SK-N-SH (cell line): ENCODE measurements at regions not wholly inside any gene's neighbourhood (a gene's known extent, or its start where the extent isn't known, plus 50 kb on each side); places are given as distances from the start of the nearest gene placed in this dataset.

ENCODE experiments used
- CTCF ChIA-PET: fragments of 300-600, 350-600 bp; formaldehyde crosslinking; extraction: SDS; loops from one replicate; lab custom pipeline; 2021; lab: Yijun Ruan, JAX
- POLR2A ChIA-PET: fragments of 350-600 bp; sonication (Branson Sonifier 250); formaldehyde crosslinking; extraction: SDS; loops from one replicate; lab custom pipeline; 2020; ENCODE audit warnings: antibody characterized with exemption, inconsistent platforms; lab: Yijun Ruan, JAX
- DNase-seq: peaks from one replicate; pipeline ENCODE4 v3.0.0; 2012
- H2AFZ ChIP-seq: fragments of 200-600 bp; sonication (generic); 2 replicates; pipeline ENCODE4 v1.8.1; 2016; ENCODE audit warnings: antibody characterized with exemption, mild to moderate bottlenecking, low read depth
- H3F3A ChIP-seq: fragments of 200-600 bp; sonication (generic); replicated peaks from 2 replicates; pipeline ENCODE3; 2016; ENCODE audit warnings: antibody characterized with exemption, mild to moderate bottlenecking; ENCODE audit not compliant: insufficient read depth
- H3K27ac ChIP-seq, 2 experiments: fragments of 200-500 bp in 1 of 2; fragments of 200-600 bp in 1 of 2; sonication (Bioruptor generic) in 1 of 2; sonication (generic), shearing (Covaris generic) in 1 of 2; 2 replicates each; pipeline versions ENCODE4 v1.5.1 to v1.6.1; 2014 to 2016; ENCODE audit warnings: low read depth in 2 of 2, inconsistent platforms in 1 of 2, low read length in 1 of 2, mild to moderate bottlenecking in 1 of 2, mixed read lengths in 1 of 2
- H3K27me3 ChIP-seq: fragments of 200-600 bp; sonication (generic), shearing (Covaris generic); 2 replicates; pipeline ENCODE4 v1.6.1; 2016; ENCODE audit warnings: mixed run types; ENCODE audit not compliant: insufficient read depth
- H3K36me3 ChIP-seq, 2 experiments: fragments of 200-500 bp in 1 of 2; fragments of 200-600 bp in 1 of 2; sonication (Bioruptor generic) in 1 of 2; sonication (generic) in 1 of 2; replicated peaks in 1 of 2; 2 replicates each; pipeline versions ENCODE3 to v1.5.1; 2014 to 2016; ENCODE audit warnings: low read length in 1 of 2, mild to moderate bottlenecking in 1 of 2; ENCODE audit not compliant: insufficient read depth in 2 of 2, control insufficient read depth in 1 of 2
- H3K4me1 ChIP-seq, 2 experiments: fragments of 200-500 bp in 1 of 2; fragments of 200-600 bp in 1 of 2; sonication (Bioruptor generic) in 1 of 2; sonication (generic), shearing (Covaris generic) in 1 of 2; 2 replicates each; pipeline versions ENCODE4 v1.5.1 to v1.6.1; 2014 to 2016; ENCODE audit warnings: low read depth in 1 of 2, low read length in 1 of 2, mixed run types in 1 of 2; ENCODE audit not compliant: insufficient read depth in 2 of 2, control insufficient read depth in 1 of 2
- H3K4me2 ChIP-seq: fragments of 200-600 bp; sonication (generic), shearing (Covaris generic); 2 replicates; pipeline ENCODE4 v1.6.1; 2017; ENCODE audit warnings: mixed run types
- H3K4me3 ChIP-seq, 2 experiments: fragments of 200-500 bp in 1 of 2; fragments of 200-600 bp in 1 of 2; sonication (Bioruptor generic) in 1 of 2; sonication (generic), shearing (Covaris generic) in 1 of 2; 2 replicates each; pipeline versions ENCODE4 v1.5.1 to v1.8.1; 2014 to 2016; ENCODE audit warnings: low read depth in 2 of 2, inconsistent platforms in 1 of 2, low read length in 1 of 2, mild to moderate bottlenecking in 1 of 2, mixed read lengths in 1 of 2, moderate library complexity in 1 of 2
- H3K79me2 ChIP-seq: fragments of 200-600 bp; sonication (generic); 2 replicates; pipeline ENCODE4 v1.8.1; 2017; ENCODE audit warnings: mild to moderate bottlenecking; ENCODE audit not compliant: insufficient read depth
- H3K9ac ChIP-seq: fragments of 200-600 bp; sonication (generic); 2 replicates; pipeline ENCODE4 v1.6.1; 2017; ENCODE audit warnings: mixed run types
- H3K9me2 ChIP-seq: fragments of 200-600 bp; sonication (generic); 2 replicates; pipeline ENCODE4 v1.6.1; 2017; ENCODE audit warnings: mixed run types
- H3K9me3 ChIP-seq: fragments of 200-600 bp; sonication (generic); 2 replicates; pipeline ENCODE4 v1.6.1; 2017; ENCODE audit warnings: mixed run types, mild to moderate bottlenecking, moderate library complexity
- H4K20me1 ChIP-seq: fragments of 200-600 bp; sonication (generic); 2 replicates; pipeline ENCODE4 v1.6.1; 2017; ENCODE audit warnings: mild to moderate bottlenecking, mixed run types; ENCODE audit not compliant: insufficient read depth
- CHD2 ChIP-seq: fragments of 150-350 bp; IDR thresholded peaks from 2 replicates; pipeline ENCODE4 v1.6.1; 2018; ENCODE audit warnings: low read length; ENCODE audit not compliant: partially characterized antibody
- CTCF ChIP-seq: fragments of 200-600 bp; sonication (generic); IDR thresholded peaks from 2 replicates; pipeline ENCODE4 v1.6.1; 2017; ENCODE audit warnings: antibody characterized with exemption, mild to moderate bottlenecking, moderate library complexity
- ELF1 ChIP-seq: IDR thresholded peaks from 2 replicates; pipeline ENCODE4 v1.4.0; 2012
- EP300 ChIP-seq, 2 experiments: IDR thresholded peaks; 2 replicates each; pipeline versions ENCODE4 v1.4.0 to v1.6.1; 2012; ENCODE audit warnings: borderline replicate concordance in 1 of 2, low read depth in 1 of 2, low read length in 1 of 2
- EZH2phosphoT487 ChIP-seq: fragments of 200-600 bp; sonication (generic); IDR thresholded peaks from 2 replicates; pipeline ENCODE4 v1.6.1; 2017; ENCODE audit warnings: low read depth, mixed run types, mild to moderate bottlenecking, antibody characterized with exemption, moderate library complexity, borderline replicate concordance
- FOSL2 ChIP-seq: IDR thresholded peaks from 2 replicates; pipeline ENCODE4 v1.4.0; 2012; ENCODE audit warnings: low read depth, mild to moderate bottlenecking, moderate library complexity, borderline replicate concordance
- IRF3 ChIP-seq: fragments of 150-350 bp; IDR thresholded peaks from 2 replicates; pipeline ENCODE4 v1.6.1; 2016; ENCODE audit warnings: mild to moderate bottlenecking, low read depth, low read length
- NFIC ChIP-seq: IDR thresholded peaks from 2 replicates; pipeline ENCODE4 v1.4.0; 2012; ENCODE audit warnings: borderline replicate concordance
- RAD21 ChIP-seq: IDR thresholded peaks from 2 replicates; pipeline ENCODE4 v1.6.1; 2012; ENCODE audit warnings: mild to moderate bottlenecking, low read length
- RXRA ChIP-seq: IDR thresholded peaks from 2 replicates; pipeline ENCODE4 v1.4.0; 2012; ENCODE audit warnings: low read depth, mild to moderate bottlenecking, borderline replicate concordance
- ZBTB33 ChIP-seq: IDR thresholded peaks from 2 replicates; pipeline ENCODE4 v1.4.0; 2012; ENCODE audit warnings: low read depth, borderline replicate concordance
- WGBS: methylation state at CpG from one replicate; pipeline ENCODE4 v1.1.6; 2017; ENCODE audit warnings: low lambda C conversion rate; 5-methylcytosine and 5-hydroxymethylcytosine counted together

- no peak for TF ChIP-seq EP300 (IDR thresholded peaks at IDR 0.05; ENCODE audit: borderline replicate concordance in 1 of 2, low read depth in 1 of 2, low read length in 1 of 2)
- TF ChIP-seq, all 33 proteins: peak for 0
- H3K4me1 ChIP-seq = no peaks in the 10 kb centered on the region
- CTCF ChIA-PET = no interaction called here
- no peaks in the 10 kb centered on the region for H3K79me2 ChIP-seq
- H3F3A ChIP-seq = no peaks in the 10 kb centered on the region
- no peak overlapping the region for H2AFZ ChIP-seq
- WGBS = 0% methylated on average over 3 of the region's 3 CpGs
- H3K4me2 ChIP-seq = no peak overlapping the region
- no peak overlapping the region for H3K9ac ChIP-seq
- POLR2A ChIA-PET = no interaction called here
- no peak overlapping the region for H3K27ac ChIP-seq
- no peaks in the 10 kb centered on the region for H3K27me3 ChIP-seq
- no peaks in the 10 kb centered on the region for H3K9me2 ChIP-seq
- no peak overlapping the region for H3K4me3 ChIP-seq
- H3K36me3 ChIP-seq = no peaks in the 10 kb centered on the region
- DNase-seq = no peak
- no peaks in the 10 kb centered on the region for H3K9me3 ChIP-seq
- H4K20me1 ChIP-seq = no peaks in the 10 kb centered on the region
Measured at GRCh38 chr12:114265036-114265435, 140.9 kb downstream of the TBX5 start.

GRCh38 chr12:114263056-114263805 is 142.7 kb downstream of the TBX5 start:
- DNase-seq = no peak
- WGBS = 0% methylated on average over 2 of the region's 2 CpGs
- Histone ChIP-seq H3K9ac (no peak overlapping the region), H3K4me1 (no peaks in the 10 kb centered on the region), H3K79me2 (no peaks in the 10 kb centered on the region), H3K4me3 (no peak overlapping the region), H3K9me3 (no peaks in the 10 kb centered on the region)
- TF ChIP-seq FOSL2 (no peak), EP300 (IDR thresholded peaks at IDR 0.05; ENCODE audit: borderline replicate concordance in 1 of 2, low read depth in 1 of 2, low read length in 1 of 2) (no peak), CTCF (no peak), RXRA (no peak), ELF1 (no peak), CHD2 (no peak), ZBTB33 (no peak), IRF3 (no peak), EZH2phosphoT487 (no peak), RAD21 (no peak), NFIC (no peak)
- TF ChIP-seq, all 33 proteins: peak for 0
- H3K27me3 ChIP-seq = no peaks in the 10 kb centered on the region
- no peaks in the 10 kb centered on the region for H3K9me2 ChIP-seq
- CTCF ChIA-PET = interaction anchor here (0.9 kb wide), 1 partner anchor 12 kb away, joined by 3 read pairs; no protein-coding TSS in a partner anchor
- no peak overlapping the region for H3K27ac ChIP-seq
- H3F3A ChIP-seq = no peaks in the 10 kb centered on the region
- POLR2A ChIA-PET = no interaction called here
- H4K20me1 ChIP-seq = no peaks in the 10 kb centered on the region
- H3K4me2 ChIP-seq = no peak overlapping the region
- H2AFZ ChIP-seq = no peak overlapping the region
- no peaks in the 10 kb centered on the region for H3K36me3 ChIP-seq
